Mesendoderm (in vitro differentiated cells): ENCODE measurements at regions not wholly inside any gene's neighbourhood (a gene's known extent, or its start where the extent isn't known, plus 50 kb on each side); places are given as distances from the start of the nearest gene placed in this dataset.
A peak's percentile ranks its signal among the peaks of the same experiment; 100 is the strongest.

ENCODE experiments used
- DNase-seq: peaks from one replicate; pipeline ENCODE4 v3.0.0; 2013
- H2AK5ac ChIP-seq: 2 replicates; pipeline ENCODE4 v1.6.1; 2013; ENCODE audit warnings: low read length, inconsistent platforms
- H2BK120ac ChIP-seq: 2 replicates; pipeline ENCODE4 v1.6.1; 2013; ENCODE audit warnings: low read depth, mild to moderate bottlenecking, low read length, moderate library complexity, mixed read lengths
- H2BK15ac ChIP-seq: replicated peaks from 2 replicates; pipeline ENCODE4 v1.6.1; 2013; ENCODE audit warnings: low read depth, mild to moderate bottlenecking, moderate library complexity
- H2BK5ac ChIP-seq: 2 replicates; pipeline ENCODE4 v1.6.1; 2013; ENCODE audit warnings: low read length, inconsistent platforms
- H3K18ac ChIP-seq: 2 replicates; pipeline ENCODE4 v1.6.1; 2013; ENCODE audit warnings: mild to moderate bottlenecking, low read length, mixed read lengths
- H3K23ac ChIP-seq: one replicate; pipeline ENCODE4 v1.6.1; 2013; ENCODE audit warnings: low read length
- H3K27ac ChIP-seq: 2 replicates; pipeline ENCODE4 v1.5.1; 2013; ENCODE audit warnings: low read depth, mild to moderate bottlenecking, inconsistent platforms, low read length, moderate library complexity
- H3K27me3 ChIP-seq: 2 replicates; pipeline ENCODE4 v1.6.1; 2013; ENCODE audit warnings: low read length, control low read depth, mild to moderate bottlenecking, inconsistent platforms; ENCODE audit not compliant: insufficient read depth, poor library complexity
- H3K36me3 ChIP-seq: 2 replicates; pipeline ENCODE4 v1.6.1; 2013; ENCODE audit warnings: low read length, inconsistent platforms; ENCODE audit not compliant: control insufficient read depth, insufficient read depth
- H3K4ac ChIP-seq: one replicate; pipeline ENCODE4 v1.6.1; 2013; ENCODE audit warnings: low read depth, mild to moderate bottlenecking, low read length, moderate library complexity
- H3K4me1 ChIP-seq: 2 replicates; pipeline ENCODE4 v1.6.1; 2013; ENCODE audit warnings: low read depth, low read length, inconsistent platforms; ENCODE audit not compliant: control insufficient read depth
- H3K4me2 ChIP-seq: 2 replicates; pipeline ENCODE4 v1.6.1; 2013; ENCODE audit warnings: low read length
- H3K4me3 ChIP-seq: 2 replicates; pipeline ENCODE4 v1.5.1; 2013; ENCODE audit warnings: mild to moderate bottlenecking, low read length
- H3K56ac ChIP-seq: one replicate; pipeline ENCODE4 v1.6.1; 2013; ENCODE audit warnings: low read length
- H3K79me1 ChIP-seq: 2 replicates; pipeline ENCODE4 v1.6.1; 2013; ENCODE audit warnings: low read length, inconsistent platforms
- H3K79me2 ChIP-seq: 2 replicates; pipeline ENCODE4 v1.6.1; 2013; ENCODE audit warnings: mild to moderate bottlenecking, low read length; ENCODE audit not compliant: control insufficient read depth, insufficient read depth
- H3K9ac ChIP-seq: 2 replicates; pipeline ENCODE4 v1.6.1; 2013; ENCODE audit warnings: low read length, inconsistent platforms
- H4K5ac ChIP-seq: one replicate; pipeline ENCODE4 v1.6.1; 2013; ENCODE audit warnings: low read length
- H4K8ac ChIP-seq: one replicate; pipeline ENCODE4 v1.6.1; 2013; ENCODE audit warnings: low read depth, mild to moderate bottlenecking, control low read depth, low read length, moderate library complexity
- WGBS: extraction: QIAGEN DNeasy Blood & Tissue Kit; methylation state at CpG from one replicate; pipeline ENCODE4 v1.1.7; 2013; ENCODE audit warnings: low lambda C conversion rate, missing lambda C conversion rate; ENCODE audit not compliant: insufficient coverage; ENCODE audit errors: extremely low coverage; 5-methylcytosine and 5-hydroxymethylcytosine counted together

DNA sequence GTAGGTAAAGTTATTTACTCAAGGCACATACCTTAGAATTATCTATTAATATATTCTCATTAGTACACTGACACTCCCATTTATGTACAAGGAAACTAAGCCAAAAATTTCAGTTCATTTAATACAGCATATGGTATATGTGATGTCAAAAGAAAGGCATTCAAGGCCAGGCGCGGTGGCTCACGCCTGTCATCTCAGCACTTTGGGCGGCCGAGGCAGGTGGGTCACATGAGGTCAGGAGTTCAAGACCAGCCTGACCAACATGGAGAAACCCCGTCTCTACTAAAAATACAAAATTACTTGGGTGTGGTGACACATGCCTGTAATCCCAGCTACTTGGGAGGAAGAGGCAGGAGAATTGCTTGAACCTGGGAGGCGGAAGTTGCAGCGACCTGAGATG is 435.2 kb downstream of the GBE1 start:
- H2AK5ac ChIP-seq: no peak overlapping the region
- H4K5ac ChIP-seq: no peak overlapping the region
- no peaks in the 10 kb centered on the region for H3K27me3 ChIP-seq
- no peak overlapping the region for H3K27ac ChIP-seq
- no peak overlapping the region for H4K8ac ChIP-seq
- H2BK15ac ChIP-seq: no peak overlapping the region
- H3K18ac ChIP-seq: no peak overlapping the region
- no CpG with 5 or more reads among the region's 8 CpGs for WGBS
- no peak overlapping the region for H2BK120ac ChIP-seq
- no peak overlapping the region for H3K23ac ChIP-seq
- no peak overlapping the region for H3K9ac ChIP-seq
- H3K4me3 ChIP-seq: no peak overlapping the region
- H3K4me1 ChIP-seq: no peaks in the 10 kb centered on the region
- no peak overlapping the region for H3K4ac ChIP-seq
- no peak overlapping the region for H3K56ac ChIP-seq
- H3K4me2 ChIP-seq: no peak overlapping the region
- DNase-seq: no peak
- no peaks in the 10 kb centered on the region for H3K79me2 ChIP-seq
- no peak overlapping the region for H2BK5ac ChIP-seq
- H3K79me1 ChIP-seq: no peaks in the 10 kb centered on the region
- H3K36me3 ChIP-seq: no peaks in the 10 kb centered on the region

DNA sequence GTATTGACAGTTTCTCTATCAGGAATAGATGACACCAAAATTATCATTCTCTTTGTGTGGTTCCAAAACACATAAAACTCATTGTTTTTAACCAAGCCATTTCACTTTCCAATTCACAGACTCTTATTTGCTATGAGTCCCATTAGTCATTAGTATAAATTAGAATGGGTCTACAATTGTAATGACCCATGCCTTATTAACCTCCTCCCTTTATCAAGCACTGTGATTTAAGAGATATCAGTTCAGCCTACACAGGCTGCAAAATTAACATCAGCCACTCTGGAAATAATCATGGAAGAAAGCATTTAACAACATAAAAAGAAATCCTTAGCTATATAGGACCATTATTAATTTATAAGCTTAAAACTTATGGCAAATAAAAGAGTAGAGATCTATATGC is 440.6 kb downstream of the GBE1 start:
- Histone ChIP-seq H3K79me1 (no peaks in the 10 kb centered on the region), H3K27ac (no peak overlapping the region), H2BK5ac (no peak overlapping the region), H2BK15ac (no peak overlapping the region), H3K9ac (no peak overlapping the region), H3K4me3 (no peak overlapping the region), H3K4me2 (no peak overlapping the region), H3K27me3 (no peaks in the 10 kb centered on the region), H3K4me1 (no peaks in the 10 kb centered on the region), H4K8ac (no peak overlapping the region), H3K18ac (no peak overlapping the region), H3K23ac (no peak overlapping the region), H2AK5ac (no peak overlapping the region), H3K4ac (no peak overlapping the region), H3K36me3 (no peaks in the 10 kb centered on the region), H3K56ac (no peak overlapping the region), H2BK120ac (no peak overlapping the region), H4K5ac (no peak overlapping the region), H3K79me2 (no peaks in the 10 kb centered on the region)
- no peak for DNase-seq

DNA sequence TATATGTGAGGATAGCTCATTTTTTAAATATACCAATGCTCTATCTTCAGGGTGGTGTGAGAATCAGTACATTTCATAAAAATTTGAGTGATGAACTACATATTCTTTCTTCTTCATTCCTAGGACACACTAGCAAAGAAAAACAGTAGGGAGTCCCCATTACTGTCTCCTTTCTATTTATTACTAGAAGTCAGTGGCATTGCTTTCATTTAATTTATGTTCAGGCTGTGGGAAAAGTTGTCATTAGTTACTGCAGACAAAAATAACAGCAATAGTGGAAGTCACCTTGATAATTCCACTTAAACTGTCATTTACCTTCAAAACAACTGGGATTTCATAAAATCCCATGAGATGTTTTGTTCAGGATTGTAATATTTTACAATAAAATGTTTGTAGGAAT is 446.4 kb downstream of the GBE1 start:
- H3K9ac ChIP-seq: no peak overlapping the region
- no peak overlapping the region for H3K56ac ChIP-seq
- H2AK5ac ChIP-seq: no peak overlapping the region
- H4K8ac ChIP-seq: no peak overlapping the region
- no peak overlapping the region for H3K23ac ChIP-seq
- H3K27me3 ChIP-seq: no peaks in the 10 kb centered on the region
- no peak overlapping the region for H2BK5ac ChIP-seq
- H3K79me2 ChIP-seq: no peaks in the 10 kb centered on the region
- no peak overlapping the region for H3K4ac ChIP-seq
- no peak overlapping the region for H3K18ac ChIP-seq
- H4K5ac ChIP-seq: no peak overlapping the region
- H2BK120ac ChIP-seq: no peak overlapping the region
- H2BK15ac ChIP-seq: no peak overlapping the region
- no peaks in the 10 kb centered on the region for H3K4me1 ChIP-seq
- H3K4me3 ChIP-seq: no peak overlapping the region
- DNase-seq: no peak
- H3K36me3 ChIP-seq: no peaks in the 10 kb centered on the region
- H3K4me2 ChIP-seq: no peak overlapping the region
- no peaks in the 10 kb centered on the region for H3K79me1 ChIP-seq
- H3K27ac ChIP-seq: no peak overlapping the region

DNA sequence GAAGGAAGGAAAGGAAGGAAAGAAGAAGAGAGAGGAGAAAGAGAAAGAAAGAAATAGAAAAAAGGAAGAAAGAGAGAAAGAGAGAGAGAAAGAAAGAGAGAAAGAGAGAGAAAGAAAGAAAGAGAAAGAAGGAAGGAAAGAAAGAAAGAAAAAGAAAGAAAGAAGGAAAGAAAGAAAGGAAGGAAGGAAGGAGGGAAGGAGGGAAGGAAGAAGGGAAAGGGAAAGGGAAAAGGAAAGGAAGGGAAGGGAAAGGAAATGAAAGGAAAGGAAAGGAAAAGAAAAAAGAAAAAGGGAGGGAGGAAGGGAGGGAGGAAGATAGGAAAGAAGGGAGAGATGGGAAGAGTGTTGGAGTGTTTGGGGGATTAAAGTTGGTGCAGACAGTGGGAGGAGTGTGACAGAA is 450.1 kb downstream of the GBE1 start:
- H2BK5ac ChIP-seq: no peak overlapping the region

DNA sequence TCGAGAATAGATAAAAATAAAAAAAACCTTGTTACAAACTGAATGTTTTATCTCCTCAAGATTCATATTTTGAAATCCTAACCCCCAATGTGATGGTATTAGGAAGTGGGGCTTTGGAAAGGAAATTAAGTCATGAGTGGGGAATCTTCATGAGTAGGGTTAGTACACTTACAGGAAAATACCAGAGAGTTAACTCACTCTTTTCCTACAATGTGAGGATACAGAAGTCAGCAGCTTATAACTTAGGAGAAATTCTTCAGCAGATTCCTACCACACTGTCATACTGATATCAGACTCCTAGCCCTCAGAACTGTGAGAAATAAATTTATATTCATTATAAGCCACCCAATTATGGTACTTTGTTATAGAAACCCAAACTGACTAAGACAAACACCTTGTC is 453.1 kb downstream of the GBE1 start:
- Histone ChIP-seq H3K4me2 (no peak overlapping the region), H2BK5ac (no peak overlapping the region), H2BK120ac (no peak overlapping the region), H3K79me2 (no peaks in the 10 kb centered on the region), H4K5ac (no peak overlapping the region), H3K27me3 (no peaks in the 10 kb centered on the region), H3K4me1 (no peaks in the 10 kb centered on the region), H3K9ac (no peak overlapping the region), H4K8ac (no peak overlapping the region), H3K18ac (no peak overlapping the region), H3K4me3 (no peak overlapping the region), H2BK15ac (no peak overlapping the region), H3K27ac (no peak overlapping the region), H3K56ac (no peak overlapping the region), H3K23ac (no peak overlapping the region), H3K36me3 (no peaks in the 10 kb centered on the region), H3K4ac (no peak overlapping the region), H3K79me1 (no peaks in the 10 kb centered on the region), H2AK5ac (no peak overlapping the region)
- peak; percentile 4 for DNase-seq
- WGBS: no CpG with 5 or more reads among the region's 1 CpG

More for the DNA sequence above, 450.1 kb downstream of the GBE1 start:
- H4K8ac ChIP-seq: no peak overlapping the region
- no peak overlapping the region for H2AK5ac ChIP-seq
- no peak overlapping the region for H3K23ac ChIP-seq
- no peak overlapping the region for H3K9ac ChIP-seq
- no peak overlapping the region for H3K4ac ChIP-seq
- H4K5ac ChIP-seq: no peak overlapping the region
- H3K18ac ChIP-seq: no peak overlapping the region
- no peak overlapping the region for H3K56ac ChIP-seq
- H3K27me3 ChIP-seq: no peaks in the 10 kb centered on the region
- H3K27ac ChIP-seq: no peak overlapping the region
- H3K4me1 ChIP-seq: no peaks in the 10 kb centered on the region
- H3K79me1 ChIP-seq: no peaks in the 10 kb centered on the region
- no peak overlapping the region for H3K4me3 ChIP-seq
- H3K4me2 ChIP-seq: no peak overlapping the region
- no peaks in the 10 kb centered on the region for H3K36me3 ChIP-seq
- H3K79me2 ChIP-seq: no peaks in the 10 kb centered on the region
- H2BK120ac ChIP-seq: no peak overlapping the region
- no peak overlapping the region for H2BK15ac ChIP-seq
- no peak for DNase-seq

DNA sequence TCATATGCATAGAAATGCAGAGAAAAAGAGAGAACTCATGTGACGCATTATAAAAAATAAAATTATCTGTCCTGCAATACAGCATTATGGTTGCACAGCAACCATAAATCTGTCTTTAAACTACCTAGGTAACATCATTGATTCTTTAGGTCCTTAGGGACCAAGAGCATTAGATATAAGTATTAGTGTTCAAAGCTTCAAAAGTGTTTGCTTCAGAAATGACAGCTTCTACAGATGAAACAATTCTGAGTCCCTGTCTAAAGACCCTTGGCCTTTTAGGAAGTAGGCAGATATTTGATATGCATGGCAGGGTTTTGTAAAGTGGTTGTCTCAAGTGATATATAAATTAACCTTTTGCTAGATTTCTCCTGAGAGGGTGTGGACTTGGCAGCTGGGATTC is 454.2 kb downstream of the GBE1 start:
- no peak overlapping the region for H3K4me3 ChIP-seq
- no peak overlapping the region for H3K9ac ChIP-seq
- H2BK15ac ChIP-seq: no peak overlapping the region
- H2BK120ac ChIP-seq: no peak overlapping the region
- H3K23ac ChIP-seq: no peak overlapping the region
- no peak overlapping the region for H4K5ac ChIP-seq
- H2AK5ac ChIP-seq: no peak overlapping the region
- no peak overlapping the region for H3K18ac ChIP-seq
- no peak overlapping the region for H3K56ac ChIP-seq
- no peak overlapping the region for H4K8ac ChIP-seq
- no peak overlapping the region for H3K27ac ChIP-seq
- WGBS: no CpG with 5 or more reads among the region's 1 CpG
- no peaks in the 10 kb centered on the region for H3K27me3 ChIP-seq
- H3K36me3 ChIP-seq: no peaks in the 10 kb centered on the region
- H3K79me2 ChIP-seq: no peaks in the 10 kb centered on the region
- no peak overlapping the region for H3K4ac ChIP-seq
- H2BK5ac ChIP-seq: no peak overlapping the region
- H3K4me2 ChIP-seq: no peak overlapping the region
- no peak for DNase-seq
- no peaks in the 10 kb centered on the region for H3K79me1 ChIP-seq
- no peaks in the 10 kb centered on the region for H3K4me1 ChIP-seq
